SK-N-SH (cell line): ENCODE measurements at regions not wholly inside any gene's neighbourhood (a gene's known extent, or its start where the extent isn't known, plus 50 kb on each side); places are given as distances from the start of the nearest gene placed in this dataset.

ENCODE experiments used
- CTCF ChIA-PET: fragments of 300-600, 350-600 bp; formaldehyde crosslinking; extraction: SDS; loops from one replicate; lab custom pipeline; 2021; lab: Yijun Ruan, JAX
- POLR2A ChIA-PET: fragments of 350-600 bp; sonication (Branson Sonifier 250); formaldehyde crosslinking; extraction: SDS; loops from one replicate; lab custom pipeline; 2020; ENCODE audit warnings: antibody characterized with exemption, inconsistent platforms; lab: Yijun Ruan, JAX
- DNase-seq: peaks from one replicate; pipeline ENCODE4 v3.0.0; 2012
- H2AFZ ChIP-seq: fragments of 200-600 bp; sonication (generic); 2 replicates; pipeline ENCODE4 v1.8.1; 2016; ENCODE audit warnings: antibody characterized with exemption, mild to moderate bottlenecking, low read depth
- H3F3A ChIP-seq: fragments of 200-600 bp; sonication (generic); replicated peaks from 2 replicates; pipeline ENCODE3; 2016; ENCODE audit warnings: antibody characterized with exemption, mild to moderate bottlenecking; ENCODE audit not compliant: insufficient read depth
- H3K27ac ChIP-seq, 2 experiments: fragments of 200-500 bp in 1 of 2; fragments of 200-600 bp in 1 of 2; sonication (Bioruptor generic) in 1 of 2; sonication (generic), shearing (Covaris generic) in 1 of 2; 2 replicates each; pipeline versions ENCODE4 v1.5.1 to v1.6.1; 2014 to 2016; ENCODE audit warnings: low read depth in 2 of 2, inconsistent platforms in 1 of 2, low read length in 1 of 2, mild to moderate bottlenecking in 1 of 2, mixed read lengths in 1 of 2
- H3K27me3 ChIP-seq: fragments of 200-600 bp; sonication (generic), shearing (Covaris generic); 2 replicates; pipeline ENCODE4 v1.6.1; 2016; ENCODE audit warnings: mixed run types; ENCODE audit not compliant: insufficient read depth
- H3K36me3 ChIP-seq, 2 experiments: fragments of 200-500 bp in 1 of 2; fragments of 200-600 bp in 1 of 2; sonication (Bioruptor generic) in 1 of 2; sonication (generic) in 1 of 2; replicated peaks in 1 of 2; 2 replicates each; pipeline versions ENCODE3 to v1.5.1; 2014 to 2016; ENCODE audit warnings: low read length in 1 of 2, mild to moderate bottlenecking in 1 of 2; ENCODE audit not compliant: insufficient read depth in 2 of 2, control insufficient read depth in 1 of 2
- H3K4me1 ChIP-seq, 2 experiments: fragments of 200-500 bp in 1 of 2; fragments of 200-600 bp in 1 of 2; sonication (Bioruptor generic) in 1 of 2; sonication (generic), shearing (Covaris generic) in 1 of 2; 2 replicates each; pipeline versions ENCODE4 v1.5.1 to v1.6.1; 2014 to 2016; ENCODE audit warnings: low read depth in 1 of 2, low read length in 1 of 2, mixed run types in 1 of 2; ENCODE audit not compliant: insufficient read depth in 2 of 2, control insufficient read depth in 1 of 2
- H3K4me2 ChIP-seq: fragments of 200-600 bp; sonication (generic), shearing (Covaris generic); 2 replicates; pipeline ENCODE4 v1.6.1; 2017; ENCODE audit warnings: mixed run types
- H3K4me3 ChIP-seq, 2 experiments: fragments of 200-500 bp in 1 of 2; fragments of 200-600 bp in 1 of 2; sonication (Bioruptor generic) in 1 of 2; sonication (generic), shearing (Covaris generic) in 1 of 2; 2 replicates each; pipeline versions ENCODE4 v1.5.1 to v1.8.1; 2014 to 2016; ENCODE audit warnings: low read depth in 2 of 2, inconsistent platforms in 1 of 2, low read length in 1 of 2, mild to moderate bottlenecking in 1 of 2, mixed read lengths in 1 of 2, moderate library complexity in 1 of 2
- H3K79me2 ChIP-seq: fragments of 200-600 bp; sonication (generic); 2 replicates; pipeline ENCODE4 v1.8.1; 2017; ENCODE audit warnings: mild to moderate bottlenecking; ENCODE audit not compliant: insufficient read depth
- H3K9ac ChIP-seq: fragments of 200-600 bp; sonication (generic); 2 replicates; pipeline ENCODE4 v1.6.1; 2017; ENCODE audit warnings: mixed run types
- H3K9me2 ChIP-seq: fragments of 200-600 bp; sonication (generic); 2 replicates; pipeline ENCODE4 v1.6.1; 2017; ENCODE audit warnings: mixed run types
- H3K9me3 ChIP-seq: fragments of 200-600 bp; sonication (generic); 2 replicates; pipeline ENCODE4 v1.6.1; 2017; ENCODE audit warnings: mixed run types, mild to moderate bottlenecking, moderate library complexity
- H4K20me1 ChIP-seq: fragments of 200-600 bp; sonication (generic); 2 replicates; pipeline ENCODE4 v1.6.1; 2017; ENCODE audit warnings: mild to moderate bottlenecking, mixed run types; ENCODE audit not compliant: insufficient read depth
- EP300 ChIP-seq, 2 experiments: IDR thresholded peaks; 2 replicates each; pipeline versions ENCODE4 v1.4.0 to v1.6.1; 2012; ENCODE audit warnings: borderline replicate concordance in 1 of 2, low read depth in 1 of 2, low read length in 1 of 2
- EZH2phosphoT487 ChIP-seq: fragments of 200-600 bp; sonication (generic); IDR thresholded peaks from 2 replicates; pipeline ENCODE4 v1.6.1; 2017; ENCODE audit warnings: low read depth, mixed run types, mild to moderate bottlenecking, antibody characterized with exemption, moderate library complexity, borderline replicate concordance
- FOSL2 ChIP-seq: IDR thresholded peaks from 2 replicates; pipeline ENCODE4 v1.4.0; 2012; ENCODE audit warnings: low read depth, mild to moderate bottlenecking, moderate library complexity, borderline replicate concordance
- FOXM1 ChIP-seq: IDR thresholded peaks from 2 replicates; pipeline ENCODE4 v1.4.0; 2012; ENCODE audit warnings: low read depth, mild to moderate bottlenecking
- JUND ChIP-seq: IDR thresholded peaks from 2 replicates; pipeline ENCODE4 v1.4.0; 2012
- MXI1 ChIP-seq: IDR thresholded peaks from 2 replicates; pipeline ENCODE4 v1.6.1; 2012; ENCODE audit warnings: mild to moderate bottlenecking, low read depth, low read length, improper control_type of control experiment
- NFIC ChIP-seq: IDR thresholded peaks from 2 replicates; pipeline ENCODE4 v1.4.0; 2012; ENCODE audit warnings: borderline replicate concordance
- RCOR1 ChIP-seq: fragments of 150-350 bp; IDR thresholded peaks from 2 replicates; pipeline ENCODE4 v1.6.1; 2017; ENCODE audit warnings: antibody characterized with exemption, low read length
- SIN3A ChIP-seq: IDR thresholded peaks from 2 replicates; pipeline ENCODE4 v1.6.1; 2012; ENCODE audit warnings: low read depth, mild to moderate bottlenecking, low read length, moderate library complexity, borderline replicate concordance
- TCF12 ChIP-seq: IDR thresholded peaks from 2 replicates; pipeline ENCODE4 v1.4.0; 2012
- TEAD4 ChIP-seq: IDR thresholded peaks from 2 replicates; pipeline ENCODE4 v1.4.0; 2012; ENCODE audit warnings: mild to moderate bottlenecking, borderline replicate concordance; ENCODE audit not compliant: insufficient read depth
- WGBS: methylation state at CpG from one replicate; pipeline ENCODE4 v1.1.6; 2017; ENCODE audit warnings: low lambda C conversion rate; 5-methylcytosine and 5-hydroxymethylcytosine counted together
- TF ChIP-seq, protein P1 (sequence below): IDR thresholded peaks from 2 replicates; pipeline ENCODE4 v1.6.1; 2012; ENCODE audit warnings: mild to moderate bottlenecking, low read depth, low read length, moderate library complexity
- TF ChIP-seq, protein P2 (sequence below): IDR thresholded peaks from 2 replicates; pipeline ENCODE4 v1.4.0; 2012; ENCODE audit warnings: low read depth
- TF ChIP-seq, protein P3 (sequence below): fragments of 150-350 bp; IDR thresholded peaks from 2 replicates; pipeline ENCODE4 v1.6.1; 2017; ENCODE audit warnings: antibody characterized with exemption, low read length, low read depth, borderline replicate concordance

DNA sequence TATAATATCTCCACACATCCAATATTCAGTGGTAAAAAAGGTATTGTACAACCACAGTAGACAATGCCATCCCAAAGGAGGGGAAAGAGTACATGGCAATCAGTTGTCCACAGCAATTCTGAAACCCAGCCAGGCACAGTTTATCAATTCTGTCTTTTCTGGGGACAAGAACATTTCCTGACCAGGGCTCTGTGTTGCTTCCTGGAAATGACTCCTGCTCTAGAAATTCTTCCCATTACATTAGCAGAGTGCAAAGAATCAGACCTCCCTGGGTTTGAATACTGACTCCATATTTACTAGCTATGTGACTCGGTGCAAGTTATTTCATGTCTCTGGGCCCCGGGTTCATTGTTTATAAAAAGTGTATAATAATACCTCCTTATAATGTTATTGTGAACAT lies 220.4 kb upstream of the CFAP20DC start (continued):
- TF ChIP-seq, protein P1, sequence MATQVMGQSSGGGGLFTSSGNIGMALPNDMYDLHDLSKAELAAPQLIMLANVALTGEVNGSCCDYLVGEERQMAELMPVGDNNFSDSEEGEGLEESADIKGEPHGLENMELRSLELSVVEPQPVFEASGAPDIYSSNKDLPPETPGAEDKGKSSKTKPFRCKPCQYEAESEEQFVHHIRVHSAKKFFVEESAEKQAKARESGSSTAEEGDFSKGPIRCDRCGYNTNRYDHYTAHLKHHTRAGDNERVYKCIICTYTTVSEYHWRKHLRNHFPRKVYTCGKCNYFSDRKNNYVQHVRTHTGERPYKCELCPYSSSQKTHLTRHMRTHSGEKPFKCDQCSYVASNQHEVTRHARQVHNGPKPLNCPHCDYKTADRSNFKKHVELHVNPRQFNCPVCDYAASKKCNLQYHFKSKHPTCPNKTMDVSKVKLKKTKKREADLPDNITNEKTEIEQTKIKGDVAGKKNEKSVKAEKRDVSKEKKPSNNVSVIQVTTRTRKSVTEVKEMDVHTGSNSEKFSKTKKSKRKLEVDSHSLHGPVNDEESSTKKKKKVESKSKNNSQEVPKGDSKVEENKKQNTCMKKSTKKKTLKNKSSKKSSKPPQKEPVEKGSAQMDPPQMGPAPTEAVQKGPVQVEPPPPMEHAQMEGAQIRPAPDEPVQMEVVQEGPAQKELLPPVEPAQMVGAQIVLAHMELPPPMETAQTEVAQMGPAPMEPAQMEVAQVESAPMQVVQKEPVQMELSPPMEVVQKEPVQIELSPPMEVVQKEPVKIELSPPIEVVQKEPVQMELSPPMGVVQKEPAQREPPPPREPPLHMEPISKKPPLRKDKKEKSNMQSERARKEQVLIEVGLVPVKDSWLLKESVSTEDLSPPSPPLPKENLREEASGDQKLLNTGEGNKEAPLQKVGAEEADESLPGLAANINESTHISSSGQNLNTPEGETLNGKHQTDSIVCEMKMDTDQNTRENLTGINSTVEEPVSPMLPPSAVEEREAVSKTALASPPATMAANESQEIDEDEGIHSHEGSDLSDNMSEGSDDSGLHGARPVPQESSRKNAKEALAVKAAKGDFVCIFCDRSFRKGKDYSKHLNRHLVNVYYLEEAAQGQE = no peak
- no peak for TF ChIP-seq RCOR1
- TF ChIP-seq FOXM1 = no peak
- TF ChIP-seq, protein P2, sequence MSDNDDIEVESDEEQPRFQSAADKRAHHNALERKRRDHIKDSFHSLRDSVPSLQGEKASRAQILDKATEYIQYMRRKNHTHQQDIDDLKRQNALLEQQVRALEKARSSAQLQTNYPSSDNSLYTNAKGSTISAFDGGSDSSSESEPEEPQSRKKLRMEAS = no peak
- no peak for TF ChIP-seq EZH2phosphoT487
- TF ChIP-seq FOSL2 = no peak
- TF ChIP-seq TEAD4 = no peak
- no peak for TF ChIP-seq EP300 (IDR thresholded peaks at IDR 0.05; ENCODE audit: borderline replicate concordance in 1 of 2, low read depth in 1 of 2, low read length in 1 of 2)
- no peak for TF ChIP-seq TCF12
- TF ChIP-seq SIN3A = no peak

DNA sequence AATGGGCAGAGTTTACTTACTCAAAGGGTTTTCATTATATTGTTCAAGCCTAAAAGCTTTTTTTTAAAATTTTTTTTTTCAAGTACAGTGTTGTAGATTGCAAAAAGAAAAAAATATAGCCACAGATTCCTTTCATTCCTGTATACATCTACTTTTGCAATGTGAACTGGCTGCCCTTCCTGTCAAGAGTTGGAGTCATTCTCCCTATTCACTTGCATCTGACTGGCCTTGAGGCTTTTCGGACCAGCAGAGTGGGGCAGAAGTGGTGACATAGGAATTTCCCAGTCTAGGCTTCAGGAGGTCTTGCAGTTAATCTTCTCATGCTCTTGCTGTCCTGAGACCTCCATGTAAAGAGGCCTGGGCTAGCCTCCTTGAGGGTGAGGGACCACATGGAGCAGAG lies 218.3 kb upstream of the CFAP20DC start:
- no peaks in the 10 kb centered on the region for H3K9me3 ChIP-seq

DNA sequence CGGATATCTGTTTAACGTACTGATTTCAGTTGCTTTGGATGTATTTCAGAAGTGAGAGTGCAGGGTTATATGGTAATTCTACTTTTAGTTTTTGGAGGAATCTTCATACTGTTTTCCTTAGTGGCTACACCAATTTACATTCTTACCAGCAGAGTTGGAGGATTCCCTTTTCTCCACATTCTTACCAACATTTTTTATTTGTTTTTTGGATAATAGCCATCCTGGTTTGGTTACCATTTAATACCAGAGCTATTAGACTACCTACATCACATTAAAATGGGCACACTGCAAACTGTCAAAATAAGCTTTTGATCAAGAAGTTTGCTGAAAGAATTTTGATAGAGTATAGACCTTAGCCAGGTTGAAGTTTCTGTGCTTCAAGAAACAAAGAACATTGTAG lies 217.2 kb upstream of the CFAP20DC start:
- H3K9me3 ChIP-seq = no peaks in the 10 kb centered on the region
- H4K20me1 ChIP-seq = no peaks in the 10 kb centered on the region
- no peaks in the 10 kb centered on the region for H3K27me3 ChIP-seq
- no peak overlapping the region for H2AFZ ChIP-seq
- WGBS = 92% methylated on average over 2 of the region's 2 CpGs
- peak overlapping the region in 1 of 2 experiments; percentile 21; a peak in 1 of 4 replicates for H3K27ac ChIP-seq
- H3K9me2 ChIP-seq = no peaks in the 10 kb centered on the region
- H3F3A ChIP-seq = peaks cover 5% of the 10 kb centered on the region
- H3K4me3 ChIP-seq = no peak overlapping the region
- no peaks in the 10 kb centered on the region for H3K36me3 ChIP-seq
- H3K9ac ChIP-seq = no peak overlapping the region
- no peaks in the 10 kb centered on the region for H3K79me2 ChIP-seq
- DNase-seq = no peak
- CTCF ChIA-PET = no interaction called here
- no peak overlapping the region for H3K4me2 ChIP-seq
- POLR2A ChIA-PET = no interaction called here
- H3K4me1 ChIP-seq = peaks cover 0 to 4% of the 10 kb centered on the region in 2 experiments; a peak in 1 of 4 replicates
- no peak for TF ChIP-seq MXI1
- TF ChIP-seq, protein P1 = no peak
- TF ChIP-seq, protein P3, sequence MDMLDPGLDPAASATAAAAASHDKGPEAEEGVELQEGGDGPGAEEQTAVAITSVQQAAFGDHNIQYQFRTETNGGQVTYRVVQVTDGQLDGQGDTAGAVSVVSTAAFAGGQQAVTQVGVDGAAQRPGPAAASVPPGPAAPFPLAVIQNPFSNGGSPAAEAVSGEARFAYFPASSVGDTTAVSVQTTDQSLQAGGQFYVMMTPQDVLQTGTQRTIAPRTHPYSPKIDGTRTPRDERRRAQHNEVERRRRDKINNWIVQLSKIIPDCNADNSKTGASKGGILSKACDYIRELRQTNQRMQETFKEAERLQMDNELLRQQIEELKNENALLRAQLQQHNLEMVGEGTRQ = no peak
- TF ChIP-seq NFIC = peak; percentile 24; the same call in 1 of the 2 replicates

More for the DNA sequence above, 218.3 kb upstream of the CFAP20DC start:
- Histone ChIP-seq H3K4me3 (no peak overlapping the region), H3K4me1 (peaks cover 0 to 4% of the 10 kb centered on the region in 2 experiments; a peak in 1 of 4 replicates), H3K79me2 (no peaks in the 10 kb centered on the region), H4K20me1 (no peaks in the 10 kb centered on the region), H3K4me2 (no peak overlapping the region), H3K27ac (no peak overlapping the region), H3F3A (peaks cover 5% of the 10 kb centered on the region), H2AFZ (no peak overlapping the region), H3K9ac (no peak overlapping the region), H3K27me3 (no peaks in the 10 kb centered on the region), H3K9me2 (no peaks in the 10 kb centered on the region), H3K36me3 (no peaks in the 10 kb centered on the region)
- WGBS = 44% methylated on average over 1 of the region's 1 CpG
- ChIA-PET CTCF (interaction anchor here (0.9 kb wide), 1 partner anchor 12 kb away, joined by 3 read pairs; no protein-coding TSS in a partner anchor), POLR2A (no interaction called here)
- no peak for DNase-seq
- TF ChIP-seq JUND = no peak
- TF ChIP-seq, all 33 proteins: peak for 0
